DOHH2 (cell line): ENCODE measurements at regions not wholly inside any gene's neighbourhood (a gene's known extent, or its start where the extent isn't known, plus 50 kb on each side); places are given as distances from the start of the nearest gene placed in this dataset.

Experiments used
- EZH2phosphoT487 ChIP-seq: fragments of 200-600 bp; sonication (generic); IDR thresholded peaks from 2 replicates; pipeline ENCODE4 v1.6.1; 2017; ENCODE audit warnings: borderline replicate concordance, mild to moderate bottlenecking, antibody characterized with exemption, low read length, moderate library complexity, mixed read lengths
- TF ChIP-seq, protein P1 (sequence below): fragments of 200-600 bp; sonication (generic); IDR thresholded peaks from one replicate; pipeline ENCODE4 v1.5.1; 2014; ENCODE audit warnings: antibody characterized with exemption, mild to moderate bottlenecking, low read depth, low read length; ENCODE audit not compliant: poor library complexity, severe bottlenecking

DNA sequence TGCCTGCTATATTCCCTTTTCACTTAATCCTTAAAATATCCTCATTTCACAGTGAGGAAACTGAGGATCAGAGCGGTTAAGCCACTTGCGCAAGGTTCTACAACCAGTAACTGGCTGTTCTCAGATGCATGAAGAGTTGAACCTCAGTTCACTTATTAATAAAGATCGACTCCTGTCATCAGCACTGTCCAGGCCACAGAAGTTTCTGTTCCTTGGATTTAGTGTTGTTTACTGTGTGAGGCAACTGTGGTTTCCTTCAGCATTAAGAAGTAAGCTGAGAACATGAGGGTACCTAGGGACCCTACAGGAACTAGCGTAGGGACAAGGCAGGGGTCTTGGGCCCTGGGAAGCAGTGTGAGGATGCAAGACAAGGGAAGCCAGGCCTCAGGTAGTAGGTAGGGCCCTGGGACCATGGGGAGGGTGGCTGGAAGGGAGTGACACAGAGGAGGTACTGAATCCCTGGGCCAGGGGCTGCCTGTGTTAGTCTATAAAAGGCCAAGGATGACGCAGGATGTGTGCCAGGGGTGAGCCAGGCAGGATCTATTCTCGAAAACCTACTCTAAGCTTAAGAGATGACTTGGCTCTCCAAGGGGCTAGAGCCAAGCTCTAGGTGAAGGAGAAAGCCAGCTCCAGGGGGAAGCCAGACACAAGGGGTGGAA, 181.2 kb upstream of the CSF3R start:
- TF ChIP-seq, protein P1, sequence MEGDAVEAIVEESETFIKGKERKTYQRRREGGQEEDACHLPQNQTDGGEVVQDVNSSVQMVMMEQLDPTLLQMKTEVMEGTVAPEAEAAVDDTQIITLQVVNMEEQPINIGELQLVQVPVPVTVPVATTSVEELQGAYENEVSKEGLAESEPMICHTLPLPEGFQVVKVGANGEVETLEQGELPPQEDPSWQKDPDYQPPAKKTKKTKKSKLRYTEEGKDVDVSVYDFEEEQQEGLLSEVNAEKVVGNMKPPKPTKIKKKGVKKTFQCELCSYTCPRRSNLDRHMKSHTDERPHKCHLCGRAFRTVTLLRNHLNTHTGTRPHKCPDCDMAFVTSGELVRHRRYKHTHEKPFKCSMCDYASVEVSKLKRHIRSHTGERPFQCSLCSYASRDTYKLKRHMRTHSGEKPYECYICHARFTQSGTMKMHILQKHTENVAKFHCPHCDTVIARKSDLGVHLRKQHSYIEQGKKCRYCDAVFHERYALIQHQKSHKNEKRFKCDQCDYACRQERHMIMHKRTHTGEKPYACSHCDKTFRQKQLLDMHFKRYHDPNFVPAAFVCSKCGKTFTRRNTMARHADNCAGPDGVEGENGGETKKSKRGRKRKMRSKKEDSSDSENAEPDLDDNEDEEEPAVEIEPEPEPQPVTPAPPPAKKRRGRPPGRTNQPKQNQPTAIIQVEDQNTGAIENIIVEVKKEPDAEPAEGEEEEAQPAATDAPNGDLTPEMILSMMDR = no peak
- TF ChIP-seq EZH2phosphoT487 = no peak
